ENCODE measurements at regions not wholly inside any gene's neighbourhood (a gene's known extent, or its start where the extent isn't known, plus 50 kb on each side); places are given as distances from the start of the nearest gene placed in this dataset.

DNA sequence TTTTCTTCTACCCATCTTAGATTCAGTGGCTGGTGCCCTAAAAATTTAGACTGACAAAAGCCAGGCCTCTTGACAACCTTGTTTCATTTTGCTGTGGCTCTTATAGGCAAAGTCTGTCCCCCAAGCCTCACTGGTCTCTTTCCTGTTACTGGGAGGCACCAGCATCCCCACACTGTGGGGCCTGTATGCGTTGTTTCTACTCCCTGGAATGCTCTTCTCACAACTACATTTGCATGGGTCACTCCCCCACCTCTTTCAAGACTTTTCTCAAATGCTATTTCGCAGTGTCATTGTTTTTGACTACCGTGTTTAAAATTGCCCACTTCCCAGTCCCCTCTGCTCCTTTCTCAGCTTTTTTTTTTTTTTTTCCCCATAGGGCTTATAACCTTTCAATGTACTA, 108.7 kb upstream of the DGKB start:
- TF ChIP-seq, protein P1, sequence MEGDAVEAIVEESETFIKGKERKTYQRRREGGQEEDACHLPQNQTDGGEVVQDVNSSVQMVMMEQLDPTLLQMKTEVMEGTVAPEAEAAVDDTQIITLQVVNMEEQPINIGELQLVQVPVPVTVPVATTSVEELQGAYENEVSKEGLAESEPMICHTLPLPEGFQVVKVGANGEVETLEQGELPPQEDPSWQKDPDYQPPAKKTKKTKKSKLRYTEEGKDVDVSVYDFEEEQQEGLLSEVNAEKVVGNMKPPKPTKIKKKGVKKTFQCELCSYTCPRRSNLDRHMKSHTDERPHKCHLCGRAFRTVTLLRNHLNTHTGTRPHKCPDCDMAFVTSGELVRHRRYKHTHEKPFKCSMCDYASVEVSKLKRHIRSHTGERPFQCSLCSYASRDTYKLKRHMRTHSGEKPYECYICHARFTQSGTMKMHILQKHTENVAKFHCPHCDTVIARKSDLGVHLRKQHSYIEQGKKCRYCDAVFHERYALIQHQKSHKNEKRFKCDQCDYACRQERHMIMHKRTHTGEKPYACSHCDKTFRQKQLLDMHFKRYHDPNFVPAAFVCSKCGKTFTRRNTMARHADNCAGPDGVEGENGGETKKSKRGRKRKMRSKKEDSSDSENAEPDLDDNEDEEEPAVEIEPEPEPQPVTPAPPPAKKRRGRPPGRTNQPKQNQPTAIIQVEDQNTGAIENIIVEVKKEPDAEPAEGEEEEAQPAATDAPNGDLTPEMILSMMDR (IDR thresholded peaks at IDR 0.05): no peak
- TF ChIP-seq POLR2AphosphoS5 (IDR thresholded peaks at IDR 0.05; ENCODE audit: insufficient read depth in 1 of 2, low read depth in 1 of 2): no peak

Data from vagina (tissue), 2 donors.